Cardiac fibroblast (primary cell): ENCODE measurements at regions not wholly inside any gene's neighbourhood (a gene's known extent, or its start where the extent isn't known, plus 50 kb on each side); places are given as distances from the start of the nearest gene placed in this dataset.
A peak's percentile ranks its signal among the peaks of the same experiment; 100 is the strongest.

Experiments used
- DNase-seq, 2 donors: peaks; one replicate each; pipeline versions ENCODE4 v3.0.0 to v3.0.0-alpha.2; 2010; ENCODE audit warnings: low read depth in 2 of 2
- H3K4me3 ChIP-seq, 2 donors: replicated peaks in 1 of 2; 1 replicate in 1 of 2; 2 replicates in 1 of 2; pipeline ENCODE4 v1.5.1; 2011; ENCODE audit warnings: low read depth in 2 of 2, low read length in 2 of 2, mild to moderate bottlenecking in 2 of 2, moderate library complexity in 1 of 2
- TF ChIP-seq, protein P1 (sequence below): IDR thresholded peaks from one replicate; pipeline ENCODE4 v1.5.1; 2011; ENCODE audit warnings: low read depth, mild to moderate bottlenecking, low read length, inconsistent platforms

DNA sequence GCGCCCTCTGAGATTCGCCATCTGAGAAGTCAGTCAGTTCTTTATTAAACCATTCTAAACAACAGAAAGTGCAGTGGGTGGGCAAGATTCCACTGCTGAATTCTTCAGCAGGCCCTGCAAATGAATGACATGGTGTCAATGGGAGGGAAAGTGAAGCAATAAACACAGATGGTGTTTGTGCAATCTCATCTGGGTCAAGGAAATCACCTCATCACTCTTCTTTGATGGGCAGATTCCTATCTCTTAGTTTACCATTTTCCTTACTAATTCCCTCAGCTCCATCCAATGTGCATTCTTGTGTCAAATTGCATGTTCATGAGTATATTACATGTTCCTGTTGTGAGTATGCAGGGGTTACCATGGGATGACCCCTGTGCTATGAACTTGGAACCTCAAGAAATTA, 100.7 kb upstream of the CYP1B1 start:
- TF ChIP-seq, protein P1, sequence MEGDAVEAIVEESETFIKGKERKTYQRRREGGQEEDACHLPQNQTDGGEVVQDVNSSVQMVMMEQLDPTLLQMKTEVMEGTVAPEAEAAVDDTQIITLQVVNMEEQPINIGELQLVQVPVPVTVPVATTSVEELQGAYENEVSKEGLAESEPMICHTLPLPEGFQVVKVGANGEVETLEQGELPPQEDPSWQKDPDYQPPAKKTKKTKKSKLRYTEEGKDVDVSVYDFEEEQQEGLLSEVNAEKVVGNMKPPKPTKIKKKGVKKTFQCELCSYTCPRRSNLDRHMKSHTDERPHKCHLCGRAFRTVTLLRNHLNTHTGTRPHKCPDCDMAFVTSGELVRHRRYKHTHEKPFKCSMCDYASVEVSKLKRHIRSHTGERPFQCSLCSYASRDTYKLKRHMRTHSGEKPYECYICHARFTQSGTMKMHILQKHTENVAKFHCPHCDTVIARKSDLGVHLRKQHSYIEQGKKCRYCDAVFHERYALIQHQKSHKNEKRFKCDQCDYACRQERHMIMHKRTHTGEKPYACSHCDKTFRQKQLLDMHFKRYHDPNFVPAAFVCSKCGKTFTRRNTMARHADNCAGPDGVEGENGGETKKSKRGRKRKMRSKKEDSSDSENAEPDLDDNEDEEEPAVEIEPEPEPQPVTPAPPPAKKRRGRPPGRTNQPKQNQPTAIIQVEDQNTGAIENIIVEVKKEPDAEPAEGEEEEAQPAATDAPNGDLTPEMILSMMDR: no peak
- DNase-seq: peak; percentile 66 to 73
- H3K4me3 ChIP-seq: no peak overlapping the region

DNA sequence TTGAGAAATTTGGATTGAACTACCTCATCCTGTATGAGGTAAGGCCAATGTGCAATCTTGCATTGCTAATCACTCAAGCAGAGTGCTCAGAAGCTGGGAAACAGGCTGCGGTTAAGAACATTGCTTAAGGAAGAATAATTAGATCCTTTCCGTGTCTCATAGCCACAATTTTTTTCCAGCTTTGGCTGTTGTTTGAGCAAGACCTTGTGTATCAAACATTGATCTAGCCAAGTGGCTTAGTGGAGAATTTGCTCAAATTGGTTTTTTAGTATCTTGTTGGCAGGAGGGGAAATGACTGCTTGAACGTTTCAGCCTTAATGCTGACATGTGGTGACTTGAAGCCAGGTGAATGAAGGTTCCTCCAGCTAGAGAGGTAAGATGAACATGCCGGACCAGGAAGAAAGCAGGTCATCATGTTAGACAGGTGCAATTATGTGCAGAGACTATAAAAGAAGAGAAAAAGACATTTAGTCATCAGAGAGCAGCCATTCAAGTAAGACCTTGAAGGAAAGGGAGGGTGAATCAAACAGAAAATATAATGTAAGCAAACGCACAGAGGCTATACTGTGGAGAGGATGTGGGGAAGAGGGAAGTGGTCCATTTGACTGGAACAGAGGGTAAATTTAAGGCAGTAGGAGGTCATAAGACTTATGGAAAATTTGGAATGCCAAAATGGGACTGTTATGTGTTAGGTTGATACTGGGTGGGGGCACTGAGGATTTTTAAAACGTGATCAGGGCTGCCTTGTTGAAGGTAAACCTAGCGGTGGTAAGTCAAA, 98.9 kb upstream of the CYP1B1 start:
- TF ChIP-seq, protein P1: no peak
- no peak overlapping the region for H3K4me3 ChIP-seq
- DNase-seq: peak; percentile 96 to 97

DNA sequence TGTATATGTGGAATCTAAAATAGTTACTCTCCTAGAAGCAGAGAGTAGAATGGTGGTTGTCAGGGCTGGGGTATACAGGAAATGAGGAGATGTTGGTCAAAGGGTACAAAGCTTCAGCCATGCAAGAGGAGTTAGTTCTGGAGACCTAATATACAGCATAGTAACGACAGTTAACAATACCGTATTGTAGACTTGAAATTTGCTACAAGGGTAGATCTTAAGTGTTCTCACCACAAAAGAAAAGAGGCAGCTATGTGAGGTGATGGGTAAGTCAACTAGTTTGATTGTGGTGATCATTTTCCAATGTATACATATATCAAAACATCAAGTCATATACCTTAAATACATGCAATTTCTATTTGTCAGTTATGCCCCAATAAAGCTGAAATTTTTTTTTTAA, 98.2 kb upstream of the CYP1B1 start:
- TF ChIP-seq, protein P1: no peak
- DNase-seq: no peak

DNA sequence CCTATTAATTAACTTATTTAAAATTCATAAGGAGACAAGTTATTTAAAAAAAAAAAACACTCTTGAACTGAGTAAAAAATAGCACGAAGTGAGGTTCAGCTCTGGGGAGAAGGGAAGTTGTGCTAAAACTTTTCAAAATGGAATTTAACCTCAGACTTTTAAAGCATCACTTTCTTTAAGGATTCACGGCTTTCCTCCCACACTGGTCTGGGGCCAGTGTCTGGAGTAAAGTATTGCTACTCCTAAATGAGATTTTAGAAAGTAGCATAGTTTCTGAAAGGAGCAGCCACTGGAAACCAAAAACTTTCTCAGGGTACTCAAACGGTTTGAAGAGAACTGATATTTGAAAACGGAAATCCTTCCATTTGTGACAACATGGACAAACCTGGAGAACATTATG, 97.7 kb upstream of the CYP1B1 start:
- DNase-seq: no peak
- TF ChIP-seq, protein P1: no peak
- no peak overlapping the region for H3K4me3 ChIP-seq

More for the DNA sequence above, 98.2 kb upstream of the CYP1B1 start:
- no peak overlapping the region for H3K4me3 ChIP-seq

DNA sequence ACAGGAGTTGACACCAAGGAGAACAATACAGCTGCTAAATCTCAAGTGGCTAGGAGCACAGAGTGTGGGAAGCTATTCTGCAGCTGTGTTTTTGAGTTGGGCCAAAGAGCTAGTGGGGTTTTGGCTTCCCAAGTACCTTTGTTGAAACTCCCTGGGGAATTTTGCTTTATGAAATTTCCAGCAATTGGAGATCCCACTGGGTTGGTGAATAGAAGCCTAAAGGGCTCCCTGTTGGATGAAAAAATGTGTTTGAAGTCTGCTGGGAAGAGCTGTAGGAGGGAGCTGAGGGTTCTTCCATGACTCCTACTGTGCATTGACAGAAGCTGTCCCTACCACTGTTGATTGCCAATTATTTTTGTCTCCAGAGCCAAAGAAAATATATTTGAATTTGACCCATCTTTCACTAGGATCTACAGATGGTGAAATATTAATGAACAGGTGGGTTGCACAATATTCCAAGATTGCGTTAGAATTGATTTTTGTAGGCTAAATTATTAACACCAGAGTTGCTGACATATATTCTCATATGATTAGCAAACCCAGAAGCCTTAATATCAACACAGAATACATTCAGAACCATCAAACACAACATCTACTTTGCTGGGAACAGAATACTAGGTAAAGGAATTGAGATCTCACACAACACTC, 95.4 kb upstream of the CYP1B1 start:
- no peak overlapping the region for H3K4me3 ChIP-seq
- peak in 1 of 2 donors; percentile 46 for DNase-seq
- TF ChIP-seq, protein P1: no peak

DNA sequence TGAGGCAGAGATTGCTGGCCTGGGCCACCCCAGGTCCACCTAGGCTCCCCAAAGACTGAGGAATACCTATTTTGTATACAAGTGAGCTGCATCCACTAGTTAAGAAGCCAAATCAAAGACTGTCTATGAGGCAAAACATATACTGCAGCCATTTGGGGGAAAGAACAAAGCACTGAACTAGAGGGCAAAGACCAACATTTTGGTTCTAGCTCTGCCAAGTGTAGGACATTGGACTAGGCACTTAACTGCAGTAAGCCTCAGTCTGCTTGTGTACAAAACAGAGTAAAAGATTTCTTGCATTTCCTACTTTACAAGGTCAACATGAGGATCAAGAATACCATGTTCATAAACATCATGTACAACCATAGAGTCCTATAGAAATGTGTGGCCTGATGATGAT, 94.8 kb upstream of the CYP1B1 start:
- TF ChIP-seq, protein P1: no peak
- no peak overlapping the region for H3K4me3 ChIP-seq
- no peak for DNase-seq

DNA sequence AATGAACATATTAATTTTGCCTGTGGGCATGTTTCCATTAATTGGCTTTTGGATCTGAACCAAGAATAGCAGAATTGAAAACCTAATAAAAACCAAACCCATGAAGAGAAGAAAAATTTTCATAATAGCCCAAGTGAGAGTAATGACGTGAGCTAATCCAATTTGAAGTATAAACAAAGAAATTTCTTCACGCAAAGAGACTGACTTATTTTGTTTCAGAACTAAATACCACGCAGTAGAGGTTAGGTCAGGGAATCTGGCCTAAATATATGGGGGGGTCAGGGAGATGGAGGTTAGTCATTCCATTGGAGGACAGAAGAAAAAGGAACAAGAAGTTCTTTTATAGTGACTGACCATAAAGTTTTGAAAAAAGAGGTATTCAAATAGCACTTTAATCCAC, 94.1 kb upstream of the CYP1B1 start:
- TF ChIP-seq, protein P1: no peak
- H3K4me3 ChIP-seq: no peak overlapping the region
- DNase-seq: peak in 1 of 2 donors; percentile 68
